Lower lobe of right lung (tissue), 2 donors: ENCODE measurements at regions not wholly inside any gene's neighbourhood (a gene's known extent, or its start where the extent isn't known, plus 50 kb on each side); places are given as distances from the start of the nearest gene placed in this dataset.
"Not testable (repeated sequence)": the region's sequence is repeated elsewhere in the genome, so short reads cannot be mapped to it uniquely, and the experiment has no call there.

Experiments
- ATAC-seq, 2 donors: fragments of 200-7000 bp; cut with Tn5 transposase; one replicate each; pipeline ENCODE4 v1.9.1; 2020 to 2022; ENCODE audit warnings: mild to moderate bottlenecking in 2 of 2, moderate library complexity in 2 of 2
- DNase-seq: peaks from one replicate; pipeline ENCODE4 v3.0.0-alpha.2; 2020
- H3K27ac ChIP-seq: fragments of 200-600 bp; one replicate; pipeline ENCODE4 v1.8.0; 2022
- H3K27me3 ChIP-seq: fragments of 200-600 bp; one replicate; pipeline ENCODE4 v1.8.0; 2022; ENCODE audit warnings: low read depth
- H3K36me3 ChIP-seq: fragments of 200-600 bp; one replicate; pipeline ENCODE4 v1.8.0; 2022; ENCODE audit warnings: mild to moderate bottlenecking
- H3K4me1 ChIP-seq: fragments of 200-600 bp; one replicate; pipeline ENCODE4 v1.8.0; 2022
- H3K4me3 ChIP-seq: fragments of 200-600 bp; one replicate; pipeline ENCODE4 v1.8.0; 2022; ENCODE audit warnings: mild to moderate bottlenecking
- H3K9me3 ChIP-seq: fragments of 200-600 bp; one replicate; pipeline ENCODE4 v1.8.0; 2022
- CTCF ChIP-seq: fragments of 200-600 bp; IDR thresholded peaks from one replicate; pipeline ENCODE4 v1.8.0; 2022; ENCODE audit warnings: antibody characterized with exemption, mild to moderate bottlenecking
- intact Hi-C: fragments of 100-400 bp; cut with DNase I; formaldehyde crosslinking; loops from one replicate; pipeline ENCODE4 v1.11.0; 2022
- donor health status: DM: no; HTN: yes; CAD: no; lungs with severe emphysema.

- ATAC-seq (peak; percentile 61 to 66), DNase-seq (no peak)
- intact Hi-C loops = no loop called here
- Histone ChIP-seq H3K4me3 (no peak overlapping the region), H3K27ac (no peak overlapping the region), H3K27me3 (no peaks in the 10 kb centered on the region), H3K36me3 (no peaks in the 10 kb centered on the region), H3K9me3 (no peaks in the 10 kb centered on the region), H3K4me1 (no peaks in the 10 kb centered on the region)
- no peak for TF ChIP-seq CTCF
Observed at GRCh38 chr2:89837962-89838625, 1146.6 kb downstream of the RPIA start.

GRCh38 chr2:89840175-89840574 is 1148.7 kb downstream of the RPIA start:
- H3K9me3 ChIP-seq, DNase-seq, H3K27me3 ChIP-seq, H3K27ac ChIP-seq, H3K36me3 ChIP-seq, intact Hi-C loops, H3K4me3 ChIP-seq, H3K4me1 ChIP-seq: not testable (repeated sequence)
- peak; percentile 41 to 58 for ATAC-seq

GRCh38 chr2:89840781-89841475 is 1149.5 kb downstream of the RPIA start:
- H3K27ac ChIP-seq, H3K4me1 ChIP-seq, H3K4me3 ChIP-seq, intact Hi-C loops, H3K36me3 ChIP-seq, DNase-seq, H3K27me3 ChIP-seq, H3K9me3 ChIP-seq: not testable (repeated sequence)
- peak; percentile 71 to 73 for ATAC-seq

- intact Hi-C loops = no loop called here
- H3K4me1 ChIP-seq = no peaks in the 10 kb centered on the region
- TF ChIP-seq CTCF = no peak
- no peak overlapping the region for H3K4me3 ChIP-seq
- H3K27ac ChIP-seq = no peak overlapping the region
- no peaks in the 10 kb centered on the region for H3K36me3 ChIP-seq
- H3K9me3 ChIP-seq = no peaks in the 10 kb centered on the region
- H3K27me3 ChIP-seq = no peaks in the 10 kb centered on the region
- DNase-seq (no peak), ATAC-seq (no peak)
Observed at GRCh38 chr2:89841476-89841840, 1150.0 kb downstream of the RPIA start.

- no peak for TF ChIP-seq CTCF
- H3K36me3 ChIP-seq = no peaks in the 10 kb centered on the region
- no peaks in the 10 kb centered on the region for H3K4me1 ChIP-seq
- no peak overlapping the region for H3K4me3 ChIP-seq
- intact Hi-C loops = no loop called here
- DNase-seq (peak; percentile 34), ATAC-seq (no peak)
- H3K27ac ChIP-seq = no peak overlapping the region
- no peaks in the 10 kb centered on the region for H3K27me3 ChIP-seq
- H3K9me3 ChIP-seq = no peaks in the 10 kb centered on the region
Observed at GRCh38 chr2:89842180-89842908, 1150.9 kb downstream of the RPIA start.

- ATAC-seq (no peak), DNase-seq (peak; percentile 39)
- intact Hi-C loops = no loop called here
Observed at GRCh38 chr2:89844221-89844943, 1152.9 kb downstream of the RPIA start.

More at GRCh38 chr2:89844221-89844943, 1152.9 kb downstream of the RPIA start:
- no peaks in the 10 kb centered on the region for H3K4me1 ChIP-seq
- no peaks in the 10 kb centered on the region for H3K9me3 ChIP-seq
- no peaks in the 10 kb centered on the region for H3K36me3 ChIP-seq
- TF ChIP-seq CTCF = no peak
- H3K4me3 ChIP-seq = no peak overlapping the region
- no peaks in the 10 kb centered on the region for H3K27me3 ChIP-seq
- H3K27ac ChIP-seq = no peak overlapping the region
